ENCODE measurements at regions not wholly inside any gene's neighbourhood (a gene's known extent, or its start where the extent isn't known, plus 50 kb on each side); places are given as distances from the start of the nearest gene placed in this dataset.

DNA sequence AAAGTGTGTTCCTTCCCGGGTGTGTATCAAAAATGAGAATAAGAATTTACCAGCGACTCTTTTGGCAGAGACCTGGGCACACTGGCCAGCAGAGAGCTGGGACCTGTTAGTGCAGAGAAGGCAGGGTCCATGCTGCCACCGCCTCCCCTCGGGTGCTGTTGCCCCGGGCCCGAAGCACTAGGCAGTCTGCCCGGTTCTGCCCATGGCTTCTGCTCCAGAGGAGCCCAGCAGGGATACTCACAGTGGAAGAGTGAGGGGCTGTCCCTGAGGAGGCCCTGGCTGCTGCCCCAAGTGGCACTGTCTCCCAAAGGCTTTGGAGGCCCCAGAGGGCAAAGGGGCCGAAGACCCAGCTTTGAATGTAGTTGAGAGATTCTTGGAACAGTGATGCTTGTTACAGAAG, 80.5 kb downstream of the MIS18A start:
- TF ChIP-seq CTCF (conservative IDR thresholded peaks at IDR 0.05; ENCODE audit: low read depth, low read length): no peak
- TF ChIP-seq EZH2 (IDR thresholded peaks at IDR 0.05; ENCODE audit: borderline replicate concordance, low read depth, low read length, poor library complexity, severe bottlenecking): no peak

All from A673 (cell line).